Gastrocnemius medialis (tissue), 4 donors: ENCODE measurements at regions not wholly inside any gene's neighbourhood (a gene's known extent, or its start where the extent isn't known, plus 50 kb on each side); places are given as distances from the start of the nearest gene placed in this dataset.
"Not testable (repeated sequence)": the region's sequence is repeated elsewhere in the genome, so short reads cannot be mapped to it uniquely, and the experiment has no call there.

Source experiments
- ATAC-seq, 2 donors: fragments of 150-250 bp; one replicate each; pipeline ENCODE4 v1.9.1; 2016
- DNase-seq, 2 donors: peaks; one replicate each; pipeline ENCODE4 v3.0.0-alpha.2; 2019
- H3K27ac ChIP-seq, 4 donors: fragments of 200-600 bp; sonication (generic); 1 replicate in 1 of 4; 2 replicates in 3 of 4; pipeline ENCODE4 v1.5.1; 2016 to 2018; ENCODE audit warnings: mild to moderate bottlenecking in 2 of 4, moderate library complexity in 1 of 4
- H3K27me3 ChIP-seq, 3 donors: fragments of 200-600 bp; sonication (generic) in 2 of 3; 1 replicate in 1 of 3; 2 replicates in 2 of 3; pipeline versions ENCODE4 v1.5.1 to v1.6.0; 2016 to 2019; ENCODE audit warnings: mild to moderate bottlenecking in 1 of 3, moderate library complexity in 1 of 3
- H3K36me3 ChIP-seq, 2 donors: fragments of 200-600 bp; sonication (generic) in 1 of 2; one replicate each; pipeline ENCODE4 v1.5.1; 2017 to 2018
- H3K4me1 ChIP-seq, 2 donors: fragments of 200-600 bp; sonication (generic) in 1 of 2; one replicate each; pipeline ENCODE4 v1.5.1; 2016 to 2017; ENCODE audit warnings: mild to moderate bottlenecking in 2 of 2
- H3K4me3 ChIP-seq, 4 donors: fragments of 200-600 bp; sonication (generic) in 3 of 4; 1 replicate in 1 of 4; 2 replicates in 3 of 4; pipeline ENCODE4 v1.5.1; 2016 to 2019; ENCODE audit warnings: mild to moderate bottlenecking in 2 of 4
- H3K9me3 ChIP-seq, 3 donors: fragments of 200-600 bp; sonication (generic) in 2 of 3; 1 replicate in 1 of 3; 2 replicates in 2 of 3; pipeline ENCODE4 v1.5.1; 2016 to 2019
- CTCF ChIP-seq, 5 experiments: fragments of 450-650 bp in 3 of 5; fragments of 200-600 bp in 2 of 5; sonication (generic) in 2 of 5; IDR thresholded peaks in 4 of 5; conservative IDR thresholded peaks in 1 of 5; 1 replicate in 4 of 5; 2 replicates in 1 of 5; pipeline ENCODE4 v1.5.1; 2016 to 2019; ENCODE audit warnings: antibody characterized with exemption in 5 of 5, mild to moderate bottlenecking in 3 of 5, moderate library complexity in 3 of 5
- POLR2A ChIP-seq, 2 donors: fragments of 450-650 bp; IDR thresholded peaks; one replicate each; pipeline ENCODE4 v1.6.1; 2017; ENCODE audit warnings: antibody characterized with exemption in 2 of 2, mild to moderate bottlenecking in 2 of 2, moderate library complexity in 2 of 2
- in situ Hi-C, 4 donors: fragments of 200-750 bp; cut with MboI; loops; one replicate each; pipeline versions ENCODE4 v1.15.0 to v1.8.0; 2017; ENCODE audit warnings: low sequenced_read_pairs in 4 of 4
- intact Hi-C: fragments of 100-400 bp; cut with DNase I; formaldehyde crosslinking; loops from one replicate; pipeline ENCODE4 v1.15.1; 2023; ENCODE audit warnings: low total_unique reads

GRCh38 chr9:110095776-110096175 lies 112.2 kb downstream of the C9orf152 start:
- TF ChIP-seq POLR2A (IDR thresholded peaks at IDR 0.05) (no peak), CTCF (IDR thresholded peaks at IDR 0.05 in 4 of 5, conservative IDR thresholded peaks at IDR 0.05 in 1 of 5) (no peak)
- Histone ChIP-seq H3K27me3 (no peaks in the 10 kb centered on the region), H3K36me3 (no peaks in the 10 kb centered on the region), H3K9me3 (no peaks in the 10 kb centered on the region), H3K4me3 (no peak overlapping the region), H3K27ac (no peak overlapping the region), H3K4me1 (peaks cover 0 to 3% of the 10 kb centered on the region in 2 donors)
- DNase-seq (no peak), ATAC-seq (no peak)
- in situ Hi-C loops (no loop called here), intact Hi-C loops (no loop called here)

- H3K4me1 ChIP-seq, in situ Hi-C loops, H3K27ac ChIP-seq, H3K9me3 ChIP-seq, H3K27me3 ChIP-seq, H3K36me3 ChIP-seq, intact Hi-C loops, H3K4me3 ChIP-seq, DNase-seq, ATAC-seq: not testable (repeated sequence)
Observed at GRCh38 chr9:110096674-110097073, 111.3 kb downstream of the C9orf152 start.

GRCh38 chr9:110099236-110100095 lies 108.5 kb downstream of the C9orf152 start:
- TF ChIP-seq CTCF (IDR thresholded peaks at IDR 0.05 in 4 of 5, conservative IDR thresholded peaks at IDR 0.05 in 1 of 5) (no peak), POLR2A (IDR thresholded peaks at IDR 0.05) (no peak)
- Histone ChIP-seq H3K36me3 (no peaks in the 10 kb centered on the region), H3K27me3 (no peaks in the 10 kb centered on the region), H3K4me1 (peaks cover 4% of the 10 kb centered on the region in 2 donors), H3K27ac (no peak overlapping the region), H3K9me3 (no peaks in the 10 kb centered on the region), H3K4me3 (no peak overlapping the region)
- DNase-seq, result no peak
- intact Hi-C loops (no loop called here), in situ Hi-C loops (no loop called here)
- ATAC-seq, result no peak

GRCh38 chr9:110101531-110102161 lies 106.3 kb downstream of the C9orf152 start:
- in situ Hi-C loops, result no loop called here
- Histone ChIP-seq H3K4me1 (peaks cover 4 to 11% of the 10 kb centered on the region in 2 donors), H3K9me3 (no peaks in the 10 kb centered on the region), H3K27ac (peak overlapping the region in 1 of 4 donors; percentile 3), H3K4me3 (no peak overlapping the region), H3K27me3 (no peaks in the 10 kb centered on the region), H3K36me3 (no peaks in the 10 kb centered on the region)
- intact Hi-C loops, result no loop called here
- no peak for ATAC-seq
- DNase-seq, result no peak
- TF ChIP-seq CTCF (IDR thresholded peaks at IDR 0.05 in 4 of 5, conservative IDR thresholded peaks at IDR 0.05 in 1 of 5) (no peak), POLR2A (IDR thresholded peaks at IDR 0.05) (no peak)

- H3K27ac ChIP-seq, result no peak overlapping the region
- ATAC-seq (no peak), DNase-seq (no peak)
- no peaks in the 10 kb centered on the region for H3K27me3 ChIP-seq
- intact Hi-C loops (no loop called here), in situ Hi-C loops (no loop called here)
- no peaks in the 10 kb centered on the region for H3K36me3 ChIP-seq
- no peak for TF ChIP-seq POLR2A (IDR thresholded peaks at IDR 0.05)
- TF ChIP-seq CTCF (IDR thresholded peaks at IDR 0.05 in 4 of 5, conservative IDR thresholded peaks at IDR 0.05 in 1 of 5), result no peak
- no peaks in the 10 kb centered on the region for H3K9me3 ChIP-seq
- peaks cover 4 to 11% of the 10 kb centered on the region in 2 donors for H3K4me1 ChIP-seq
- H3K4me3 ChIP-seq, result no peak overlapping the region
Observed at GRCh38 chr9:110103257-110103656, 104.7 kb downstream of the C9orf152 start.
